GM18868 (cell line): ENCODE measurements at regions not wholly inside any gene's neighbourhood (a gene's known extent, or its start where the extent isn't known, plus 50 kb on each side); places are given as distances from the start of the nearest gene placed in this dataset.
"Not testable (repeated sequence)": the region's sequence is repeated elsewhere in the genome, so short reads cannot be mapped to it uniquely, and the experiment has no call there.

Experiments used
- ATAC-seq: cut with Tn5 transposase; IDR thresholded peaks from one replicate; pipeline ENCODE4 v1.9.1; 2021; ENCODE audit warnings: mild to moderate bottlenecking, moderate library complexity; ENCODE audit not compliant: unreplicated experiment

DNA sequence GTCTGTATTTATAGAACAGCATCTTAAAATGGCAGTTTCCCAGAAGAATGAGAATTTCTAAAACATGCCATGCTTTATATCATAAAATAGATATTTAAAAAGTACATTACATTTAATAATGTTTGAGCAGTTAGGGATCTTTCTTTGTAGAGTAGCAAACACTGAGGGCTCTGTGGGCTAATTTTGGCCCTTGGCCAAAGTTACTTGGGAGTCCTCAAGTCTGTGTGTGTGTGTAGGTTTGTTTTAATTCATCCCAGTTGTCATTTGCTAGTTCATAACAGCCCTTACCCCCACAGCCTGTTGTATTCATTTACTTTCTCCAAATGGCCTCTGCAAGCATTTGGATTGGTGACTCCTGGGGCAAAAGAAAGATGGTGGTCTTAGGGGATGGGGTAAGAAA, 576.4 kb upstream of the SGCD start:
- ATAC-seq, result no peak

DNA sequence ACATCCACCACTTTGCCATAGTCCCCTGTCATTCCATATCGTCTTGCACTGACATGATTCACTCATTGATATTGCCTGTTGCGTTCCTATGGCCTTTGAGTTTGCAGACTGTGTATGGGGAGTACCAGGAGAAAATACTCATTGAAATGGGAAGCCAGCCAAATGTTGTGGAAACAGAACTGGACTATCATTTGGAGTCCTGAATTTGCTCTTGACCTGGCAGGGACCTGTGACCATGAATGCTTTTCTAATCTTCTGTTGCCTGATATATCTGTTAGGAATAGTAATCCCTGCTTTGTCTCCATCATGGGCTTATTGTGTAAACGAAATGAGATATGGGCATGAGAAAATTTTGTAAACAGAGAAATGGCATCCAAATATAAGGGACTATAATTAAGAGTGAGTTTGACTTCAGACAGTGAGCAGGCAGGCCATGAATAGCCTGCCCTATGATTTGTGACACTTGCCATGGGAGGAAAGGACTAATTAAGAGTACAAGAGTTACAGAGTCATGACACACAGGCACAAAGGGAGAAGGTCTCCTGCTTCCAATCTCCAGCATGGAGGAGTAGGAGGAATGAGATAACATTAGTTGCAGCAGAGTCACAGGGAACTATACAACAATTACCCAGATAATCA, 572.9 kb upstream of the SGCD start:
- no peak for ATAC-seq

DNA sequence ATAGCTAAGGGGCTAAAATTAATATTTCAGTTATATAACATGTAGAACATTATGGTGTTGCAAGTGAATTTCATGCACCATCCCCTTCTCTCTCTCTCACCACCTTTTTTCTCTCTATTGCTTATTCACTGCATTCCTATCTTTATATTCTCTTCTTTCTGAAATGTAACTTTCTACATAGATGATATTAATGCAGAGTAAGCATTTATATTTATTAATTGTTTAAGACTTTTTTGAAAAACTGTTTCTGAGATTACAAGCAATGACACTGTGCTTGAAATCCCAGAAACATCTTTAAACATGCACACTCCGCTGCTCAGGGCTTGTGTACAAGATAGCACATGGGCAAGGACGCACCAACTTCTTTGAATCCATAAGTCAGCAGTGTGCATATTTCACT, 567.7 kb upstream of the SGCD start:
- ATAC-seq, result no peak

DNA sequence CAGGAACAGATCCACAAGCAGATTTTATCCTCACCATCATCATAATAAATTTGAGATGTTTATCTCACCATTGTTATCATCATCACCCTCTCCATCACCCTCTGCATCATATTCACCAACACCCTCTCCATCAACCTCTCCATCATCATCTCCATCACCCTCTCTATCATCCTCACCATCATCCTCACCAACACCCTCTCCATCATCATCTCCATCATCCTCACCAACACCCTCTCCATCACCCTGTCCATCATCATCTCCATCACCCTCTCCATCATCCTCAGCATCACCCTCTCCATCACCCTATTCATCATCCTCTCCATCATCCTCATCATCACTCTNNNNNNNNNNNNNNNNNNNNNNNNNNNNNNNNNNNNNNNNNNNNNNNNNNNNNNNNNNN, 567.0 kb upstream of the SGCD start:
- ATAC-seq, result no peak

DNA sequence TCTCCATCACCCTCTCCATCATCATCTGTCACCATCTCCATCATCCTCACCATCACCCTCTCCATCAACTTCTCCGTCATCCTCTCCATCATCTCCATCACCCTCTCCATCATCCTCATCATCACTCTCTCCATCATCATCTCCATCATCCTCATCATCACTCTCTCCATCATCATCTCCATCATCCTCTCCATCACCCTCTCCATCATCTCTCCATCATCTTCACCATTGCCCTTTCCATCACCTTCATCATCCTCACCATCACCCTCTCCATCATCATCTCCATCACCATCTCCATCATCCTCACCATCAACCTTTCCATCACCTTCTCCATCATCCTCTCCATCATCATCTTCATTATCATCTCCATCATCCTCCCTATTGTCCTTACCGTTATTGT, 565.5 kb upstream of the SGCD start:
- ATAC-seq, result no peak

DNA sequence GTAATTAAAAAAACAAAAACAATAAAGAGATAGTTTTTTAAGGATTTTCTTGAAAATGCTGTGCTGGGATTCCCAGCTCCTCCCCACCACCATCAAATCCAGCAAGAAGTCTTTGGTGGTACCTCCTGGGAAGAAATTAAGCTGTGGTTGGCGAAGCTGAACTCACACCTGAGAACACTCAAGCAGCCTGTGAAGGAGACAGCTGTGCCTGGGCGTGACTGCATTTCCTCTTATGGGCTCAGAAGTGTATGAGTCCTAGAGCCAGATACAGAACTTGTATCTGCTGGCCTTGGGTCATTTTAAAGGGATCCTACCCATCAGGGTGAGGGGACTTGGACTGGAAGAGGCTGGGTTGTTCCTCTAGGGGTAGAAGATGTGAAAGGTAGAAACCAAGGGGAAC, 561.2 kb upstream of the SGCD start:
- ATAC-seq, result no peak

DNA sequence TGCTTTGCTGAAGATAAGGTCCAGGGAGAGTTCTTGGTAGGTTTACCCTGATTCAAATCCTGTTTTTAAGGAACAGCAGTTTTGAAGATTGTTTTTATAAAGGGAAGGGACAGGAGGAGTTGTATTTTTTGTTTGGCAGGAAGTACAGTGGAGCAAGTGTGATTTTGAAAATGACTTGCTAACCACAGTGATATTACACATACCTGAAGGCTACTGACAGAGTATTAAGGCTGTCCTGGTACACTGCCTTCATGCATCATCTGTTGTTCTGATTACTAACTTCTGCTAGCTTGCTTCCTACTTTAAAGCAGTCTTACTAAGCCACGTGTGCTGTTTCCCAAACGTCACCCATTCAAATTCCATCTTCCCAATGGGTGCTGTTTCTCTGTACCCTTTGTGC, 559.5 kb upstream of the SGCD start:
- ATAC-seq, result no peak

DNA sequence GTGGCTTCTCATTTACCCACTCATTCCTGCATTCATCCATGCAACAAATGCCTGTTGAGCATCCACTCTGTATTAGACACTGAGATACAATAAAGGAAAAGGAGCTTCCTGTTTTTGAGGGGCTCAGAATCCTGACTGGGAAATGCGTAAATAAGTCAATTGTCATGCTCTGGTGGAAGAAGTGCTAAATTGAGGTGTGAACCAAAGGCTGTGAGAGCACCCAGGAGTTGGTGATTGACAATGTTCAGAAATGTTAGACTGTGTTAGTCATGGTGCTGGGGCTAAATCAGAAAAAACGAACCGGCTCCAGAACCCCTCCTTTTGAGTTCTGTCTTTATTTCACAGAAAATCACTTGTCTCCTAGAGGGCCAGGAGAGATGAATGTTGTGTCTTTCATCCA, 558.6 kb upstream of the SGCD start:
- ATAC-seq, result no peak

DNA sequence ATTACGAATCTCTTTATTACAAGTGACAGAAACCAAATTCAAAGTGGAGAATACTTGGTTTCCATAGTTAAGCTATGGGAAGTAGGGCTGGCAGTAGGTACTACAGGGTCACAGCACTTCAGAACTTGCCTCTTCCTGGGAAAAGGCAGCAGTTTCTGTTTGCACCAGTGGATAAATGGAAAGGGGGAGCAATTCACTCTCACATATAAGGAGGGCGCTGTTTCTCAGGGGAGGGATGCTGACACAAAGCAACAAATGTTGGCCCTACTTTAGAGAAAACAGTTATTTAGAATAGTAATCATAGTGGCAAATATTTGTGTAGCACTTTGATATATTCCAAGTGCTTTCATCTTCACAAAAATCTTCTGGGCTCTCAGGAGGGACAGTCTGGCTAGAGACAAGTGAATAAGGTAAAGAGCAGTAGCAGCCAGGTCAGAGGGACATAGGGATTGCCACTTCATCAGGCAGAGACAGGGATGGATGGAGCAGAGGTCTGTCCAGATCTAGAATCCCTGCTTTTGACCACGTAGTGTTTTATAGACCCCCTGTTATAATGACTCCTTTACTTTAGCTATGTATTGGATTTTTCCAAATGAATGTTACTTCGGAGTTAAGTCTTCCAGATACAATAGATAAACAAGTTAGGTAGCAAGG, 554.8 kb upstream of the SGCD start:
- no peak for ATAC-seq

DNA sequence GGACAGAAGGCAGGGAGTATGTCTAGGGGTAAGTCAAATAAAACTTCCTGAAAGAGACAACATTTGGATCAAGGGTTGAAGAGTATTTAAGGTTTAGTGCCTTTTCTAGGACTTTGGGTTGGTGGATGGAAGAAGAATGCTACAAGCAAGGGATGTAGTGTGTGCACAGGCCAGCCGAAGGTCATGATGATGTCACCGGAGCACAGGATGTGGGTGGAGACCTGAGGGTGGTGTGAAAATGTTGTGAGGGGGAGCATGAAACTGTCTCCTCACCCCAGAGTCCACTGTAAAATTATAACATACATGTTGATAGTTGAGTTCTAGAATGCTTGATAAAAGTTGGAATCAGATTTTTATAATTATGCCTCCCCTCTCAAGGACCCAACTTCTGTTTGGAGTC, 553.3 kb upstream of the SGCD start:
- no peak for ATAC-seq

DNA sequence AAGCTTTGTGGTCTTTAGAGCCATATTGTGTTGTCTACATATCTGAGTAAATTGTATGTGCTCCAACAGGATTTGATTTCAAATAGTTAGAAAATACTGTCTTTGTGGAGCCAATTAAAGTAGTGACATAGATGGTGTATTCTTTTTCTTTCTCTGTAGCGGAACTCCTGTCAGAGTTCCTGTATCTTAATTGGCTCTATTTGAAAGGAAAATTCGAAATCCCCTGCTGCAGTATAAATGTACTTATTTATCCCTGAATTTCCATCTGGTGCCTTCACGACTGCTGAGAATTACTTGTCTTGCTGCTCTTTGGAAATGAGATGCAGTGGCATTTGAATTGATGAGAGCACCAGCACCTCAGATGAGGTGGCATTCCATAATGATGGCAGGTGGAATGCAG, 546.7 kb upstream of the SGCD start:
- no peak for ATAC-seq

DNA sequence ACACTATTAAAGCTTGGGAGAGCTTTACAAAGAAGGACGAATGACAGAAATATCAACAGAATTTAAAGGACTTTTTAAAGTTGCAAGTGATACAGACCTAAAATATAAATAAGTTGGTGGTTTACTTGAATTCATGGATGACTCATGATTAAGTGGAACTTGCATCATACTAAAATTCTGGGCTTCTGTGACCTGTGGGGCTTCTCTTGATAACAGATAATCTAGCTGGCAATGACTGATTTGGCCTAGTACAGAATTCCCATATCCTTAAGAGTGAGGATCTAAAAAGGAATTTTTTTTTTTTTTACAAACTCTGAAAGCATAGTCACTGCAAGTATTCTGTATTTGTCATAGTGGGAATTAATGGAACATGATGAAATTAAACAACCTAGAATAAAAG, 543.7 kb upstream of the SGCD start:
- ATAC-seq, result no peak

DNA sequence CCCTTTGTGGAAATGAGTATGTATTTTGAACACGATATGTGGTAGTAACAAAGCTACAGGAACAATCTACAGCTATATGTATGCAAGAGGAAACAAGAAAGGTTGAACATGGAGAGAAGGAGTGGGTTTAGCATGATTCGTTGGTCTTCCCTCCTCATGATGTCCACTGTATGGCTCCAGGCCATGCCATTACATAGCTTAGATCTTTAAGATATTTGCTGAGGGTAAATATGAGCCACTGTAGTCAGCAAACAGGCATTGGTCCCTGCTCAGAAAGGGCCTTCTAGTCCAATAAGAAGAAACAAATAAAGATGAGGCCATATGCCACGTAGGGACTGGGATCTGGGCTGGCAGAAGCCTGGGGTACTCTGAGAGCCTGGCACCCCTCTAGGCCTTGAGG, 543.2 kb upstream of the SGCD start:
- ATAC-seq, result no peak

DNA sequence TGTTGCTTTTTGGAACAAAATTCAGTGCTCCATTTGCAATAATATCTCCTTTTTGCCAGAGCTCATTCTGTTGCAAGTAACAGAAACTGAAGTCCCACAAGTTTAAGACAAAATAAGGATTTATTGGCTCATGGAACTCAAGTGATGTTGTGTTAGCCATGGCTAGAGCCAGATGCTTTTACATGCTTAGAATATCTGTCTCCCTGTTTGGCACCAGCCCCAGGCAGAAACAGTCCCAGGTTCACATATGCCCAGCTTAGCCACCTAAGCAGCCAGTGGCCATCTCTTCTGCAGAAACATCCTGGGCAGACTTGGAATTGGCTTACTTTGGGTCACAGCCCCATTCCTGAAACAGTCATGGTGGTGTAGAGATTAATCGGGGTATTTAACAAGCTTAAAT, 540.9 kb upstream of the SGCD start:
- no peak for ATAC-seq

DNA sequence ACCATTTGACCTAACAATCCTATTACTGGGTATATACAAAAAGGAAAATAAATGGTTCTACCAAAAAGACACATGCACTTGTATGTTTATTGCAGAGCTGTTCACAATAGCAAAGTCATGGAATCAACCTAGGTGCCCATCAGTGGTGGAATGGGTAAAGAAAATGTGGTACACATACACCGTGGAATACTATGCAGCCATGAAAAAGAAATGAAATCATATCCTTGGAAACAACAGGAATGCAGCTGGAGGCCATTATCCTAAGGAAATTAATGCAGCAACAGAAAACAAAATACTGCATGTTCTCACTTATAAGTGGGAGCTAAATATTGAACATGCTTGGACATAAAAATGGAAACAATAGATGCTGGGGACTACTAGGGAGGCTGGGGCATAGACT, 534.1 kb upstream of the SGCD start:
- ATAC-seq, result no peak

DNA sequence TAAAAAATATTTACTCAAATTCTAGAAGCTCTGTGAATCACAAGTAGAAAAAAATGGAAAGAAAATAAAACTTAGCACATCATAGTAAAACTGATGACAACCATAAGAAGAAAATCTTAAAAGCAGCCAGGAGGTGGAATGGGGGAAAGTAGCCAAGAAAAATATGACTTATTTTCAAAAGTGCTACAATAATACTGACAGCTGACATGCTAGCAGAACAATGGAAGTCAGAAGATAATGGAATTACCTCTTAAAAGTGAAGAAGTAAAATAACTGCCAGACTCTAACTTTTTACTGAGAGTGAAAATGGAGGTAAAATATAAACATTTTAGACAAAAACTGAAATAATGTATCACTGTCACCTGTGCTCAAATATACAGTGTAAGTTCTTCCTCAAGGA, 532.2 kb upstream of the SGCD start:
- no peak for ATAC-seq

DNA sequence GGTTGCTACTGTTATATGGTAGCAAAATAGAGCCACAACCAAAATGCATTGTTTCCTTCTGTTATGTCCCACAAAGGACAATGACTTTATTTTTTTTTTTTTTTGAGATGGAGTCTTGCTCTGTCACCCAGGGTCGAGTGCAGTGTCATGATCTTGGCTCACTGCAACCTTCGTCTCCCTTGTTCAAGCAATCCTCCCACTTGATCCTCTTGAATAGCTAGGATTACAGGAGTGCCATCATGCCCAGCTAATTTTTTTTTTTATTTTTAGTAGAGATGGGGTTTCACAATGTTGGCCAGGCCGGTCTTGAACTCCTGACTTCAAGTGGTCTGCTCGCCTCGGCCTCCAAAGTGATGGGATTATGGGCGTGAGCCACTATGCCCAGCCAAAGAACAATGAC, 527.7 kb upstream of the SGCD start:
- ATAC-seq, result no peak

DNA sequence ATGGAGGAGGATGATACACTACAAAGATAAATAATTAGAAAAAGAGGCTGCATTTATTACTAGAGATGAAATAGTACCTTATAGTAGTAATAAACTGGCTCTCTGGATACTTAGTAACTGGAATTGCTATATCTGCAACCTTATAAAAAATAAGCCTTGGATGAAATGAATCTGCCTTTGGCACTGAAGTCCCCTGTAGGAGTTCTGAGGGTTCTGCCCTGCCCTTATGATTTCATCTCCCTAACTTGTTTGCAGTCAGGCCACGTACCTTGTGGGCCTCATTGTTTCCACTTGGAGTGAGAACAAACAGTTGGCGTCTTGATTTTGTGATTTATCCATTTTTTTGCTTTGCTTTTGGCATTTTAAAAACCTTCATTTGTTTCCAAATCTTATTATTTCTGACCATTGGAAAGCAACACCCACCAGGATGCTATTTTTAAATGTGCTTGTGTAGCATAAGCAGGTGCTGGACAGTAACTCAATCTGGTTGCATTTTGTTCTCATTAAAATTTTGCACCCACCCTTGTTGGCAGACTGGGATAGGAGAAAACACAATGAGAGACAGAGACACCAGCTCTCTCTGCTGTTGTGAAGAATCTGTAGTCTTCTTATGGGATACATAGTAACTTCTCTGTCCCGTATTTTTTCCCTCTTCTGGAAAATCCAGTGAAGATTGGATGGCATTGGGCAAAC, 518.9 kb upstream of the SGCD start:
- ATAC-seq, result no peak

DNA sequence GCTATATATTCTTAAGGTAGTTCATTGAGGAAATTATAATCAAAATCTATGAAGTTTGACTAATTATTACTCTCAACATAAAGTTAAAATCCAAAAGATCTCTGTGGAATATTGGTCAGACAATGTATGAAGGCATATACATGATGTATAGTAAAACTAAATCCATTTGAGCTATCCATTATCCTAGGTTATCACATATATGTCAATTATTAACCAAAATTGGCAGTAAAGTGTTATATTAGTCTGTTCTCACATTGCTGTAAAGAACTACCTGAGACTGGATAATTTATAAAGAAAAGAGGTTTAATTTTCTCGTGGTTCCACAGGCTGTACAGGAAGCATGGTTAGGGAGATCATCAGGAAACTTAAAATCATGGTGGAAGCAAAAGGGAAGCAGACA, 511.7 kb upstream of the SGCD start:
- ATAC-seq, result no peak

DNA sequence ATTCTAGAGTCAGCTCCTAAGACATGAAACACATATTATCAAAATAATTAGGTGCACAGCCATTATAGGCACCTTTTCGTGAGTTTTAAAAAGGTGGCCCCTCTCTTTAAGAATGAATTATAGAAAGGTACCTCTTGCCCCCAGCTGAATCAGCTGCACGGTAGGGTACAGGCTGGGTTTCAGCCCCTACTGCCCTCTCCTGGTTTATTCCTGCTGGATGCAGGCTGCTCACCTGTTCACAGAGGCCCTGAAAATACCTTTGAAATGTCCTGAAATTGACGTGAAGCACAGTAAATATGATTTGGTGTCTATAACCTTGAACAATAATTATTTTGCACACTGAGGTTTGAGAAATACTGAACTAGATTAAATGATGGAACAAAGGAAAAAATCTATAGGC, 504.8 kb upstream of the SGCD start:
- ATAC-seq, result no peak

DNA sequence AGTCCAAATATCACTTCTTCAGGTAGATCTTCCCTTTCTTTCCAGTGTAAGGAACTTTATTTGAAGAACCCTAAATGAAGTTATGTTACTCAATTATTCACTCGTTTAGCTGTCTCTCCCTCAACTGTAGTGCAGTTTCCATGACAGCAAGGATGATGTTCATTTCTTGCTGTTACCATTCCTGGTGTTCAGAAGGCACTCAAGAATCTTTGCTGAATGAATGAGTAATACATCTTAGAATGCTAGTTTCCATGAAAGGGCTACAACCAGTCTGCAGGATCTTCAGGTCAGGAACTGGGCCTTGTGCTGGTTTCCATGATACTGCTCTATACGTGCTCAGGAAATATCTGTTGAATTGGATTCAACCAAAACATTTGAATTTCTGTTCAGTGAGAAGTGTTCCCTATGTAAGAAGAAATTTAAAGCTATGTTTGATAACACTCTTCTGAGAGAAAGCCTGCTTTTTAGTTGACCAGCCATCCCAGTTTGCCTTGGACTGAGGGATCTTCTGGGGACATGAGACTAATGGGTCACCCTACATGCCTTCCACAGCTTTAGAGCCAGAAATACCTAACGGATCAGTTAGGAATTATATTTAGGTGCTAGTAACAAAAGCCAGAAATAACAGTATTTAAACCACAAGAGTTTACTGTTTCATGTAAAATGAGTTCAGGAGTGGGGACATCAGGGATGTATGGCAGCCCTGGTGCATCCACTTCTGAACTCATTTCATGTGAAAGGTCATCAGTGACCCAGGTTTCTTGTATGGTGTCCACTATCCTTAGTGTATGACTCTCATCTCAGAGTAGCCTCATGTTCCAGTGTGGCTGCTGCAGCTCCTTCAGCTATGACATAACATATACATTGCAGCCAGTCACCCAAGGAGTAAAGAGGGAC, 500.1 kb upstream of the SGCD start:
- ATAC-seq, result no peak

DNA sequence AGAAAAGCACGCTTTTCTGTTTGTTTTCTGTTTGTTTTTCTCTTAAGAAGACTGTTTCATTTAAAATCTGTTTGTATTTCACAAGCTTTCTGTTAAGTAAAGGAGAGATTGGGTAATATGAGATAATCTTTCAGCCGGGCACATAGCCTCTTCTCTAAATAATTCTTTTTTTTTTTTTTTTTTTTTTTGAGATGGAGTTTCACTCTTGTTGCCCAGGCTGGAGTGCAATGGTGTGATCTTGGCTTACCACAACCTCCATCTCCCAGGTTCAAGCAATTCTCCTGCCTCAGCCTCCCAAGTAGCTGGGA, 499.5 kb upstream of the SGCD start:
- not testable (repeated sequence) for ATAC-seq
